ENCODE measurements at regions not wholly inside any gene's neighbourhood (a gene's known extent, or its start where the extent isn't known, plus 50 kb on each side); places are given as distances from the start of the nearest gene placed in this dataset.

- no peaks in the 10 kb centered on the region for H3K9me3 Mint-ChIP-seq
- no peaks in the 10 kb centered on the region for H3K27me3 Mint-ChIP-seq (ENCODE audit: low read depth)
- ChIA-PET CTCF (interaction anchor here (1.6 kb wide), 1 partner anchor 105 kb away, joined by 4 read pairs; no protein-coding TSS in a partner anchor), POLR2A (no interaction called here)
- H3K36me3 Mint-ChIP-seq = no peaks in the 10 kb centered on the region
- no peak overlapping the region for H3K4me3 Mint-ChIP-seq
- H3K27ac Mint-ChIP-seq = no peak overlapping the region
- H3K4me1 Mint-ChIP-seq = peaks cover 3% of the 10 kb centered on the region; the same call in 1 of the 2 replicates
- TF ChIP-seq ZNF532 (CRISPR knock-in tag; IDR thresholded peaks at IDR 0.05; ENCODE audit: borderline replicate concordance) = no peak
- TF ChIP-seq ZNF671 (CRISPR knock-in tag; IDR thresholded peaks at IDR 0.05) = no peak
- no peak for TF ChIP-seq ERG (CRISPR knock-in tag; IDR thresholded peaks at IDR 0.05)
- no peak for TF ChIP-seq ZMAT4 (CRISPR knock-in tag; IDR thresholded peaks at IDR 0.05)
- TF ChIP-seq CDX4 (CRISPR knock-in tag; IDR thresholded peaks at IDR 0.05; ENCODE audit: borderline replicate concordance) = no peak
- no peak for TF ChIP-seq TP53 (CRISPR knock-in tag; IDR thresholded peaks at IDR 0.05)
- no peak for TF ChIP-seq SMAD3 (CRISPR knock-in tag; IDR thresholded peaks at IDR 0.05; ENCODE audit: borderline replicate concordance)
- TF ChIP-seq MYBL2 (CRISPR knock-in tag; IDR thresholded peaks at IDR 0.05) = no peak
- TF ChIP-seq CREB1 (CRISPR knock-in tag; IDR thresholded peaks at IDR 0.05) = no peak
- no peak for TF ChIP-seq RORB (CRISPR knock-in tag; IDR thresholded peaks at IDR 0.05)
- TF ChIP-seq ZNF317 (CRISPR knock-in tag; IDR thresholded peaks at IDR 0.05; ENCODE audit: borderline replicate concordance, low read depth) = no peak
- no peak for TF ChIP-seq USF2 (CRISPR knock-in tag; IDR thresholded peaks at IDR 0.05)
- TF ChIP-seq CBFB (CRISPR knock-in tag; IDR thresholded peaks at IDR 0.05; ENCODE audit: low read depth) = no peak
- no peak for TF ChIP-seq ZNF121 (CRISPR knock-in tag; IDR thresholded peaks at IDR 0.05)
- no peak for TF ChIP-seq CTCF (IDR thresholded peaks at IDR 0.05)
- TF ChIP-seq ZNF138 (CRISPR knock-in tag; conservative IDR thresholded peaks at IDR 0.05) = no peak
- TF ChIP-seq MXD4 (CRISPR knock-in tag; IDR thresholded peaks at IDR 0.05; ENCODE audit: borderline replicate concordance) = no peak
- no peak for TF ChIP-seq KAT7 (CRISPR knock-in tag; IDR thresholded peaks at IDR 0.05; ENCODE audit: borderline replicate concordance)
- no peak for DNase-seq (ENCODE audit: low spot score)
- no peak for ATAC-seq
Measured at GRCh38 chr4:170770664-170771063, 680.9 kb upstream of the AADAT start.
